Activated CD4-positive, alpha-beta T cell treated with anti-CD3 and anti-CD28 coated beads, Interleukin-2, Interleukin-4, amounts not matched to agents 100 ng/mL and 50 ng/mL, durations not matched to agents 16 hours and 8 hours (primary cell): ENCODE measurements at regions not wholly inside any gene's neighbourhood (a gene's known extent, or its start where the extent isn't known, plus 50 kb on each side); places are given as distances from the start of the nearest gene placed in this dataset.
"Not testable (repeated sequence)": the region's sequence is repeated elsewhere in the genome, so short reads cannot be mapped to it uniquely, and the experiment has no call there.

Experiments used
- DNase-seq: peaks from one replicate; pipeline ENCODE4 v3.0.0-alpha.2; 2020; ENCODE audit warnings: low spot score

- no peak for DNase-seq
Measured at GRCh38 chr9:81361296-81361695, 328.1 kb downstream of the TLE1 start.

- no peak for DNase-seq
Measured at GRCh38 chr9:81351166-81351565, 338.2 kb downstream of the TLE1 start.

- no peak for DNase-seq
Measured at GRCh38 chr9:81344366-81344765, 345.0 kb downstream of the TLE1 start.

GRCh38 chr9:81335879-81336421, 353.4 kb downstream of the TLE1 start:
- DNase-seq = no peak

GRCh38 chr9:81321551-81321950, 367.8 kb downstream of the TLE1 start:
- no peak for DNase-seq

- no peak for DNase-seq
Measured at GRCh38 chr9:81320909-81321482, 368.4 kb downstream of the TLE1 start.

- no peak for DNase-seq
Measured at GRCh38 chr9:81318571-81318970, 370.8 kb downstream of the TLE1 start.

GRCh38 chr9:81317939-81318338, 371.4 kb downstream of the TLE1 start:
- no peak for DNase-seq

- no peak for DNase-seq
Measured at GRCh38 chr9:81317223-81317622, 372.1 kb downstream of the TLE1 start.

- DNase-seq = no peak
Measured at GRCh38 chr9:81314490-81314889, 374.9 kb downstream of the TLE1 start.

- no peak for DNase-seq
Measured at GRCh38 chr9:81313877-81314276, 375.5 kb downstream of the TLE1 start.

- no peak for DNase-seq
Measured at GRCh38 chr9:81312346-81312745, 377.0 kb downstream of the TLE1 start.

GRCh38 chr9:81308404-81308803, 380.9 kb downstream of the TLE1 start:
- no peak for DNase-seq

GRCh38 chr9:81307791-81308190, 381.6 kb downstream of the TLE1 start:
- not testable (repeated sequence) for DNase-seq

GRCh38 chr9:81305561-81306182, 383.7 kb downstream of the TLE1 start:
- DNase-seq = no peak

- no peak for DNase-seq
Measured at GRCh38 chr9:81303658-81304057, 385.7 kb downstream of the TLE1 start.

GRCh38 chr9:81293651-81294050, 395.7 kb downstream of the TLE1 start:
- no peak for DNase-seq

GRCh38 chr9:81292056-81292805, 397.1 kb downstream of the TLE1 start:
- DNase-seq = no peak

GRCh38 chr9:81289622-81290021, 399.7 kb downstream of the TLE1 start:
- no peak for DNase-seq

GRCh38 chr9:81268048-81268447, 421.3 kb downstream of the TLE1 start:
- no peak for DNase-seq

GRCh38 chr9:81266674-81267073, 422.7 kb downstream of the TLE1 start:
- no peak for DNase-seq

GRCh38 chr9:81266086-81266485, 423.3 kb downstream of the TLE1 start:
- DNase-seq = no peak

- DNase-seq = no peak
Measured at GRCh38 chr9:81264516-81264915, 424.8 kb downstream of the TLE1 start.
